ENCODE measurements at regions not wholly inside any gene's neighbourhood (a gene's known extent, or its start where the extent isn't known, plus 50 kb on each side); places are given as distances from the start of the nearest gene placed in this dataset.
A peak's percentile ranks its signal among the peaks of the same experiment; 100 is the strongest.

DNA sequence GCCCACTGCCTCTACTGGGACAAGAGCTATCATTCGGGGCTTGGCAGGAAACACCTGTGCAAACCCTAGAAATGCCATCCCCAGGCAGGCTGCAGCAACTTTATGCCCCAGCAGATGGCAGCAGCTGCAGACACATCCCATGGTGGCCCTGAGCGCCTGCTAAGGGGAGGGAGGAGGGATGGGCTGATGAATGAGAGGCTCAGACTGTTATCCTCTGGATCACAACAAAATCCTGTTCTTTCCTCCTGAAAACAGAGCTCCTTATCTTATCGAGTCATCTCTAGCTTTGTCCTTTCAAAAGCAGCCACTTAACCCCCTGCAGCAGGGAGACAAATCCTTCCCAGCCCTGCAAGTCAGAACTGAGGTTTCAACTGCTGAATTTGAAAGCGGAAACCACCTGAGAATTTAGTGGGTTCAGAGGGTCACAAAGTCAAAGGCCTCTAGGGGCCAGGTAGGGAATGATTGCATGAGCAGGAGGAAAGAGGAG is 90.6 kb upstream of the PROK2 start:
- no peak overlapping the region for H3K27ac ChIP-seq (ENCODE audit: low read depth, low read length)
- POLR2A ChIA-PET (ENCODE audit: partially characterized antibody) = interaction anchor here (0.7 to 1.3 kb wide), 5 partner anchors 11 to 1144 kb away, joined by 3 to 4 read pairs (median 3); no protein-coding TSS in a partner anchor
- FAIRE-seq = peak; percentile 90
- 0 out of 4 replicates have a peak, but pooled peaks of 1 of the 2 experiments have one; percentile 27 for TF ChIP-seq SIN3A (conservative IDR thresholded peaks at IDR 0.05 in 1 of 2, IDR thresholded peaks at IDR 0.05 in 1 of 2; ENCODE audit: low read depth in 1 of 2, low read length in 2 of 2)
- TF ChIP-seq CTBP2 (IDR thresholded peaks at IDR 0.05; ENCODE audit: borderline replicate concordance, insufficient read depth, insufficient read length, low read length) = no peak
- no peak for TF ChIP-seq BRCA1 (IDR thresholded peaks at IDR 0.05; ENCODE audit: low read depth, low read length)
- TF ChIP-seq, protein P1, sequence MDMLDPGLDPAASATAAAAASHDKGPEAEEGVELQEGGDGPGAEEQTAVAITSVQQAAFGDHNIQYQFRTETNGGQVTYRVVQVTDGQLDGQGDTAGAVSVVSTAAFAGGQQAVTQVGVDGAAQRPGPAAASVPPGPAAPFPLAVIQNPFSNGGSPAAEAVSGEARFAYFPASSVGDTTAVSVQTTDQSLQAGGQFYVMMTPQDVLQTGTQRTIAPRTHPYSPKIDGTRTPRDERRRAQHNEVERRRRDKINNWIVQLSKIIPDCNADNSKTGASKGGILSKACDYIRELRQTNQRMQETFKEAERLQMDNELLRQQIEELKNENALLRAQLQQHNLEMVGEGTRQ (IDR thresholded peaks at IDR 0.05; ENCODE audit: low read length) = no peak
- TF ChIP-seq CBX8 (IDR thresholded peaks at IDR 0.05; ENCODE audit: borderline replicate concordance, low read depth, low read length) = no peak
- peak; percentile 33; the same call in 1 of the 2 replicates for TF ChIP-seq KDM1A (IDR thresholded peaks at IDR 0.05; ENCODE audit: borderline replicate concordance, low read length)
- TF ChIP-seq, protein P2, sequence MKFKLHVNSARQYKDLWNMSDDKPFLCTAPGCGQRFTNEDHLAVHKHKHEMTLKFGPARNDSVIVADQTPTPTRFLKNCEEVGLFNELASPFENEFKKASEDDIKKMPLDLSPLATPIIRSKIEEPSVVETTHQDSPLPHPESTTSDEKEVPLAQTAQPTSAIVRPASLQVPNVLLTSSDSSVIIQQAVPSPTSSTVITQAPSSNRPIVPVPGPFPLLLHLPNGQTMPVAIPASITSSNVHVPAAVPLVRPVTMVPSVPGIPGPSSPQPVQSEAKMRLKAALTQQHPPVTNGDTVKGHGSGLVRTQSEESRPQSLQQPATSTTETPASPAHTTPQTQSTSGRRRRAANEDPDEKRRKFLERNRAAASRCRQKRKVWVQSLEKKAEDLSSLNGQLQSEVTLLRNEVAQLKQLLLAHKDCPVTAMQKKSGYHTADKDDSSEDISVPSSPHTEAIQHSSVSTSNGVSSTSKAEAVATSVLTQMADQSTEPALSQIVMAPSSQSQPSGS (IDR thresholded peaks at IDR 0.05; ENCODE audit: low read length) = 0 out of 2 replicates have a peak, but pooled peaks have one; percentile 22
- peak; percentile 90 for TF ChIP-seq RAD21 (IDR thresholded peaks at IDR 0.05 in 1 of 2, conservative IDR thresholded peaks at IDR 0.05 in 1 of 2; ENCODE audit: low read depth in 2 of 2, low read length in 2 of 2)
- no peak for TF ChIP-seq KDM4A (IDR thresholded peaks at IDR 0.05; ENCODE audit: low read depth, low read length, severe bottlenecking)

More for the DNA sequence above, 90.6 kb upstream of the PROK2 start:
- no peak overlapping the region for H3K9ac ChIP-seq (replicated peaks in 1 of 4; ENCODE audit: extremely low read depth in 1 of 4, low read depth in 3 of 4, low read length in 3 of 4)
- no peaks in the 10 kb centered on the region for H3K79me1 ChIP-seq (ENCODE audit: low read depth, low read length)
- H3K23me2 ChIP-seq (ENCODE audit: low read depth, low read length) = no peaks in the 10 kb centered on the region
- no peak overlapping the region; the same call in 1 of the 2 replicates for H2BK5ac ChIP-seq (ENCODE audit: low read depth, low read length)
- no peak overlapping the region for H3K4me3 ChIP-seq (ENCODE audit: extremely low read depth in 1 of 4, insufficient read depth in 2 of 4, low read depth in 3 of 4, low read length in 4 of 4)
- H3K27me3 ChIP-seq (replicated peaks in 1 of 4; ENCODE audit: control insufficient read depth in 3 of 4, extremely low read depth in 1 of 4, insufficient read depth in 3 of 4, low read length in 3 of 4) = no peaks in the 10 kb centered on the region
- no peak overlapping the region for H3K4ac ChIP-seq (replicated peaks; ENCODE audit: insufficient read length, low read depth, low read length)
- no peak overlapping the region for H2BK20ac ChIP-seq (ENCODE audit: low read length)
- H3K79me2 ChIP-seq (ENCODE audit: control insufficient read depth in 1 of 2, insufficient read depth in 2 of 2, low read length in 2 of 2) = no peaks in the 10 kb centered on the region
- no peak overlapping the region for H3K4me2 ChIP-seq (ENCODE audit: insufficient read depth in 1 of 2, low read depth in 2 of 2, low read length in 2 of 2)
- peak overlapping the region; percentile 21; the same call in 1 of the 2 replicates for H2BK12ac ChIP-seq (ENCODE audit: low read depth, low read length)
- peaks cover 1 to 13% (median 3%) of the 10 kb centered on the region in 4 experiments; a peak in 5 of 7 replicates for H3K4me1 ChIP-seq (replicated peaks in 1 of 4; ENCODE audit: control insufficient read depth in 3 of 4, insufficient read depth in 4 of 4, low read length in 3 of 4)
- H2AFZ ChIP-seq (ENCODE audit: low read length) = no peak overlapping the region
- no peak overlapping the region for H3K14ac ChIP-seq (ENCODE audit: insufficient read length)
- CTCF ChIA-PET (ENCODE audit: partially characterized antibody) = interaction anchor here (0.6 to 7.9 kb wide), 71 partner anchors 8 to 1211 kb away, joined by 3 to 49 read pairs (median 4); no protein-coding TSS in a partner anchor
- peak; percentile 88 to 94 for DNase-seq (ENCODE audit: low read depth in 1 of 2, low spot score in 2 of 2)
- H3K23ac ChIP-seq (ENCODE audit: insufficient read length) = no peak overlapping the region
- no peak overlapping the region for H2AK5ac ChIP-seq (ENCODE audit: low read depth, low read length)
- H4K20me1 ChIP-seq (replicated peaks in 1 of 2; ENCODE audit: control insufficient read depth in 1 of 2, insufficient read depth in 2 of 2, low read length in 2 of 2) = no peaks in the 10 kb centered on the region
- H4K5ac ChIP-seq (ENCODE audit: insufficient read length, low read depth, low read length) = no peak overlapping the region
- H3K9me3 ChIP-seq (ENCODE audit: insufficient read depth in 2 of 2, low read depth in 1 of 2, low read length in 1 of 2) = no peaks in the 10 kb centered on the region; a peak in 1 of 4 replicates
- H2BK120ac ChIP-seq (replicated peaks; ENCODE audit: low read depth, low read length) = no peak overlapping the region
- H4K91ac ChIP-seq (replicated peaks; ENCODE audit: insufficient read length, low read length) = no peak overlapping the region
- no peak overlapping the region for H2BK15ac ChIP-seq (ENCODE audit: low read length)
- no peak overlapping the region for H3K56ac ChIP-seq (replicated peaks; ENCODE audit: insufficient read length, low read depth, low read length)
- H4K8ac ChIP-seq (ENCODE audit: extremely low read depth, insufficient read depth, low read length) = no peak overlapping the region
- peak overlapping the region; percentile 72; the same call in 1 of the 2 replicates for H3K18ac ChIP-seq (ENCODE audit: extremely low read depth, low read length)
- 30% methylated on average over 4 of the region's 4 CpGs; no CpG with 5 or more reads in 1 of the 2 experiments for WGBS, 2 experiments (ENCODE audit: extremely low coverage in 1 of 2, insufficient coverage in 1 of 2, insufficient read length in 1 of 2, insufficient replicate concordance in 2 of 2, low coverage in 1 of 2, low lambda C conversion rate in 2 of 2, missing lambda C conversion rate in 1 of 2)
- no peaks in the 10 kb centered on the region; a peak in 1 of 8 replicates for H3K36me3 ChIP-seq (ENCODE audit: control insufficient read depth in 2 of 4, insufficient read depth in 4 of 4, low read length in 3 of 4)

Measured in H1 (cell line).